ENCODE measurements at regions not wholly inside any gene's neighbourhood (a gene's known extent, or its start where the extent isn't known, plus 50 kb on each side); places are given as distances from the start of the nearest gene placed in this dataset.

DNA sequence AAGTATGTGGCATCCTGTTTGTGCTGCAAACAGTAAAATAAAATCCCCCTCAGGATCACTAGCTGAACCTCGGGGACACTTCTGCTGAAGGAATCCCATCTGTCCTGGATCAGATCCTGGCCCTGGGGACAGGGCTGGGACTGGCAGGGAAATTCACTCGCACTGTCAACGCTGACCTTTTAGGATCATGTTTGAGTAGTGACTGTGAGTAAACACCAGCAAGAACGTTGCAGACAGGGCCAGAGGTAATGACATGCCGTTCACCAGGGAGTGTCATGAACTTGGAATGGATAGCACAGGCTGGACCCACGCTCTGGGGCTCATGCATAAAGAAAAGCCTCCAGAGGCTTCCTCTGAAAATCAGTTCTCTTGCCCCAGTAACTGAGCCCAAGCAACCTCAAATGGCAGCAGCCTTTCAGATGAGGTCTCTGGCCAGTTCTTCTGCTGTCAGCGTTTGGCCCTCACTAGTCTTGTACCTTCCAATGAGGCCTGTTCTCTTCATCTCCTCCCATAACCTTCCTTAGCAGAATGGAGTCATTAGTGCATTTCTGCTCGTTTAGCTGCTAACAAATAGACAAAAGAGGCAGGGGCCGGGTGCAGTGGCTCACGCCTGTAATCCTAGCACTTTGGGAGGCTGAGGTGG is 51.0 kb upstream of the BARX2 start (continued):
- TF ChIP-seq FOSL1 (CRISPR knock-in tag; IDR thresholded peaks at IDR 0.05; ENCODE audit: borderline replicate concordance) (peak; percentile 77), TP53 (CRISPR knock-in tag; conservative IDR thresholded peaks at IDR 0.05) (no peak), SATB2 (CRISPR knock-in tag; IDR thresholded peaks at IDR 0.05) (no peak), ZNF136 (CRISPR knock-in tag; IDR thresholded peaks at IDR 0.05; ENCODE audit: low read depth) (no peak), SPEN (CRISPR knock-in tag; IDR thresholded peaks at IDR 0.05; ENCODE audit: low read depth) (no peak), ZNF841 (CRISPR knock-in tag; IDR thresholded peaks at IDR 0.05; ENCODE audit: borderline replicate concordance) (no peak), IRF2 (CRISPR knock-in tag; IDR thresholded peaks at IDR 0.05) (peak; percentile 71), ZSCAN12 (CRISPR knock-in tag; IDR thresholded peaks at IDR 0.05) (no peak), ZNF256 (CRISPR knock-in tag; conservative IDR thresholded peaks at IDR 0.05) (no peak), ZNF839 (CRISPR knock-in tag; IDR thresholded peaks at IDR 0.05; ENCODE audit: borderline replicate concordance) (0 out of 2 replicates have a peak, but pooled peaks have one; percentile 28), ZHX2 (IDR thresholded peaks at IDR 0.05; ENCODE audit: low read depth) (peak; percentile 53; the same call in 1 of the 2 replicates), ZHX2 (CRISPR knock-in tag; IDR thresholded peaks at IDR 0.05; ENCODE audit: borderline replicate concordance) (no peak), GTF3A (CRISPR knock-in tag; conservative IDR thresholded peaks at IDR 0.05) (no peak), ZNF678 (CRISPR knock-in tag; IDR thresholded peaks at IDR 0.05) (no peak), ARNT2 (CRISPR knock-in tag; IDR thresholded peaks at IDR 0.05; ENCODE audit: low read depth) (no peak), ZC3H4 (CRISPR knock-in tag; IDR thresholded peaks at IDR 0.05; ENCODE audit: borderline replicate concordance) (no peak), ZNF615 (CRISPR knock-in tag; IDR thresholded peaks at IDR 0.05; ENCODE audit: borderline replicate concordance) (no peak), MXD4 (CRISPR knock-in tag; IDR thresholded peaks at IDR 0.05) (no peak), ZNF274 (CRISPR knock-in tag; IDR thresholded peaks at IDR 0.05) (no peak), ZUFSP (CRISPR knock-in tag; IDR thresholded peaks at IDR 0.05; ENCODE audit: borderline replicate concordance) (no peak), TAF15 (IDR thresholded peaks at IDR 0.05; ENCODE audit: low read depth, low read length, poor library complexity, severe bottlenecking) (no peak), FOXA3 (CRISPR knock-in tag; IDR thresholded peaks at IDR 0.05) (peak; percentile 98)
- TF ChIP-seq, protein P1, sequence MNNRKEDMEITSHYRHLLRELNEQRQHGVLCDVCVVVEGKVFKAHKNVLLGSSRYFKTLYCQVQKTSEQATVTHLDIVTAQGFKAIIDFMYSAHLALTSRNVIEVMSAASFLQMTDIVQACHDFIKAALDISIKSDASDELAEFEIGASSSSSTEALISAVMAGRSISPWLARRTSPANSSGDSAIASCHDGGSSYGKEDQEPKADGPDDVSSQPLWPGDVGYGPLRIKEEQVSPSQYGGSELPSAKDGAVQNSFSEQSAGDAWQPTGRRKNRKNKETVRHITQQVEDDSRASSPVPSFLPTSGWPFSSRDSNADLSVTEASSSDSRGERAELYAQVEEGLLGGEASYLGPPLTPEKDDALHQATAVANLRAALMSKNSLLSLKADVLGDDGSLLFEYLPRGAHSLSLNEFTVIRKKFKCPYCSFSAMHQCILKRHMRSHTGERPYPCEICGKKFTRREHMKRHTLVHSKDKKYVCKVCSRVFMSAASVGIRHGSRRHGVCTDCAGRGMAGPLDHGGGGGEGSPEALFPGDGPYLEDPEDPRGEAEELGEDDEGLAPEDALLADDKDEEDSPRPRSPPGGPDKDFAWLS (CRISPR knock-in tag; IDR thresholded peaks at IDR 0.05; ENCODE audit: borderline replicate concordance), result no peak

Measured in HepG2 (cell line).